ENCODE measurements at regions not wholly inside any gene's neighbourhood (a gene's known extent, or its start where the extent isn't known, plus 50 kb on each side); places are given as distances from the start of the nearest gene placed in this dataset.

DNA sequence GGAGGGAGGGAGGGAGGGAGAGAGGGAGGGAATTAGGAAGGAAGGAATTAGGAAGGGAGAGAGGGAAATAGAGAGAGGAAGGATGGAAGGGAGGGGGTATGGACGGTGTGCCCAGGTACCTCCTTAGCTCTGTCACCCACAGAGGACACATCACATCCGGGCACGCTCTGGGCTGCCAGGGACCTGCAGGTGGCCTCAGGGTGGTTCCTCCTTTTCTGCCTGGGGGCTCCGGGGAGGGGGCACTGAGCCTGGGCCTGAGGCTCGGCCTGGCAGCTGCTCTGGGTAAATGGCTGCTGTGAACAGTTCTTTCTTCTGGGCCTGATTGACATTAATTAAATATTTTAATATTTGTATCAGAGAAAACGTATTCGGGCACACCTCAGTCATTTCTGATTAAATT lies 733.5 kb downstream of the BRD1 start:
- CTCF ChIA-PET, result no interaction called here

DNA sequence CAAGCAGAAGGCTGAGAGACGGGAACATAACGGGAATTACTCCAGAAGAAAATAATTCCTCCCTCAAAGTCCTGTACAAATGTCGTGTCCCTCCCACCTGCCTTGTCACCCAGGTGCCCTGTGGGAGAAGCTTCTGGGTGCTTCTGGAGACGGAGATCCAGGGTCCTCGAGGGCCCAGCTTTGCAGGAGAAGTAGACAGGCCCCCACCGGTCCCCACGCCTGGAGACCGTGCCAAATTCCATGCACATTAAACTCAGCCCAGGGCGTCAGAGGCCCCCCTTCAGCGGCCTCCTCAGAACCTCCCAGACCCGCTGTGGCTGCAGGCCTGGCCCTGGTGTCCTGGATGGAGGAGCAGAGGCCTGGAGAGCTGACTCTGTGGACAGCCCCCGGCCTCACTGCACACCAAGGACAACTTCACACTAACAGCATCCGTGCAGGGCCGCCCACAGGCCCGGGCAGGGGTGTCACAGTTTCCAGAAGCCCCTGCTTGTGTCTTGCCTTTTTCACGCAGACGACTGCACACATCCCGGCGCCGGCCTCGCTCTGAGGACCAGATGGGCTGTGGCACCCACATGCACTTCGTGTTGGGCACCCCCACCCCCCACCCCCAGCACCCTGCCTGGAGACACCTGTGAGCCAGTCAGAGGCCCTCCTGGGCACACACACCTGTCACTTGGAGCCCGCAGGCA lies 734.3 kb downstream of the BRD1 start:
- Mint-ChIP-seq H3K4me3 (no peak overlapping the region), H3K27ac (no peak overlapping the region), H3K27me3 (ENCODE audit: low read depth) (no peaks in the 10 kb centered on the region), H3K9me3 (no peaks in the 10 kb centered on the region), H3K36me3 (ENCODE audit: low read depth) (no peaks in the 10 kb centered on the region), H3K4me1 (ENCODE audit: low read depth) (no peaks in the 10 kb centered on the region)
- CTCF ChIA-PET, result no interaction called here
- DNase-seq, result no peak
- intact Hi-C loops (cut with micrococcal nuclease), result no loop called here

More for the DNA sequence above, 733.5 kb downstream of the BRD1 start:
- no peak for DNase-seq
- H3K9me3 Mint-ChIP-seq, result no peaks in the 10 kb centered on the region
- H3K36me3 Mint-ChIP-seq (ENCODE audit: low read depth), result no peaks in the 10 kb centered on the region
- no peak overlapping the region for H3K27ac Mint-ChIP-seq
- intact Hi-C loops (cut with micrococcal nuclease), result no loop called here
- no peaks in the 10 kb centered on the region for H3K4me1 Mint-ChIP-seq (ENCODE audit: low read depth)
- no peak overlapping the region for H3K4me3 Mint-ChIP-seq
- no peaks in the 10 kb centered on the region for H3K27me3 Mint-ChIP-seq (ENCODE audit: low read depth)

DNA sequence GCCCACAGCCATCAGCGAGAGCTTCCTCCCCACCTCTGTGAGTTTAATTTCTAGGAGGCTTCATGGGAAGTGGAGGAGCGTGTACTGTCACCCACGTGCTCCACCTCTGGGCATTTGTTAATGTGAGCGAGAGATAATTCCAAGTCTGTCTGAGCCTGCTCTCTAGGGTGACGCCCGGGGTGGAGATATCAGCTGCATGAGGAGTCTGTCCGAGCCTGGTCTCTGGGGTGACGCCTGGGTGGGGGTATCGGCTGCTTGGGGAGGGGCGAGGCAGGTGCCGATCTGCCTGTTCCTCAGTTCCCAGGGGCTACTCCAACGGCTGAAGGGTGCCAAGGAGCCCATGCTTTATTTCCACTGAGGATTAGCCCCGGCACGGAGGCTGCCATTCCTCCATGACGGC lies 735.0 kb downstream of the BRD1 start:
- Mint-ChIP-seq H3K36me3 (ENCODE audit: low read depth) (no peaks in the 10 kb centered on the region), H3K4me3 (no peak overlapping the region), H3K4me1 (ENCODE audit: low read depth) (no peaks in the 10 kb centered on the region), H3K9me3 (no peaks in the 10 kb centered on the region), H3K27me3 (ENCODE audit: low read depth) (peaks cover 2% of the 10 kb centered on the region), H3K27ac (no peak overlapping the region)
- CTCF ChIA-PET, result no interaction called here
- intact Hi-C loops (cut with micrococcal nuclease), result no loop called here
- no peak for DNase-seq

DNA sequence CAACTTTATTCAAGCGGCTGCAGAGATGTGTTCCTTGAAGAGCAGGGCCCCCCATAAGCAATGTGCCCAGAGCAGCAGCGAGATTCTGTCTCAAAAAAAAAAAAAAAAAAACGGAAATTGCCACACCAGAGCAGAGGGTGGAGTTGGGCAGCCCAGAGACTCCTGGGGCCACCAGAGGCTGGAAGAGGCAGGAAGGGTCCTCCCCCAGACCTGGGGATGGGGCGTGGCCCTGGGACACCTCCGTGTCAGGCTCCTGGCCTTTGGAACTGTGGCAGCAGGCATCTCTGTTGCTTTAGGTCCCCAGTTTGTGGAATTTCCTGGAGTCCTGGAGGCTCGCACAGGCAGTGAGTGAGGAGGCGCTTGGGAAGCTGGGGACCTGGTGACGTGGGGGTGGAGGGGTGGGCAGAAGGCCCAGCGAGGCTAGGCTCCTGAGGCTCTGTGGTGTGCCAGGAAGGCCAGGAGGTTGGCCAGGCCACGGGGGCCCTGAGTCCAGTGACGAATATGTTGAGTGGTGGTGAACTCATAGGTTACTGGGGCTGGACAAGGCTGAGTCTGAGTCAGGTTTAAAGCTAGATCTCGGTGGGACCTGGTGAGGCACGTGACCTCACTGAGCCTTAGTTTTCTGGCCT lies 735.6 kb downstream of the BRD1 start:
- CTCF ChIA-PET, result no interaction called here
- H3K27ac Mint-ChIP-seq, result no peak overlapping the region
- H3K4me1 Mint-ChIP-seq (ENCODE audit: low read depth), result no peaks in the 10 kb centered on the region
- intact Hi-C loops (cut with micrococcal nuclease), result no loop called here
- no peak for DNase-seq
- peaks cover 2% of the 10 kb centered on the region for H3K27me3 Mint-ChIP-seq (ENCODE audit: low read depth)
- no peaks in the 10 kb centered on the region for H3K9me3 Mint-ChIP-seq
- no peak overlapping the region for H3K4me3 Mint-ChIP-seq
- H3K36me3 Mint-ChIP-seq (ENCODE audit: low read depth), result no peaks in the 10 kb centered on the region

DNA sequence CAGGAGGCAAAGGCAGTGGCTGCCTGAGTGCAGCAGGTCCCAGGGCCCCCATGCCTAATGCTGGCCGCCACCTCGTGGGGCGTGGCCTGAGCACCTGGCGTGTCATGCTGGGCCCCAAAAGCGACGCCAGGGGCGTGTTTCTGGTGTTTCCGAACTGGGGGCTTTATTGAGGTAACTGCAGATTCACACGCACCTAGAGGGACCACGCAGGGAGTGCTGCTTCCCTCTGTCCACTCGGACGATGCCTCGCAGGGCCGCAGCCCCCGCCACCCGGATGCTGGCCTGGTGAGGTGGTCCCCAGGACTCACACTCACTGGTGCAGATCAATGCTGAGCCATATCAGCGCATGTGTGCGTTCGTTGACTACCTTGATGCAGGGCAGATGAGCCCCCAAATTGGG lies 736.2 kb downstream of the BRD1 start:
- Mint-ChIP-seq H3K27ac (no peak overlapping the region), H3K4me3 (no peak overlapping the region), H3K27me3 (ENCODE audit: low read depth) (peaks cover 2% of the 10 kb centered on the region), H3K36me3 (ENCODE audit: low read depth) (no peaks in the 10 kb centered on the region), H3K9me3 (no peaks in the 10 kb centered on the region), H3K4me1 (ENCODE audit: low read depth) (no peaks in the 10 kb centered on the region)
- intact Hi-C loops (cut with micrococcal nuclease), result no loop called here
- CTCF ChIA-PET, result no interaction called here
- DNase-seq, result no peak

DNA sequence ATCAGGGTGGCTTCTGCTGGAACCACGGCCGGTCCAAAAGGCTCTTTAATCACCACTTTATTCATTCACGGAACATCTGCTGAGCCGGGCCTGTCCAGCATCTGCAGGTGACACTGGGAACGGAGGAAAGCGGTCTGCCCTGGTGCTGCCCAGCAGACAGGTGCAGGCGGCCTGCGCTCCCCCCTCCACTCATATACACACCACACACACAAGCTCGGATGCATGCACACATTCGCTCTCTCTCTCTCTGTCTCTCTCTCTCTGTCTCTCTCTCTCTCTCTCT lies 736.9 kb downstream of the BRD1 start:
- CTCF ChIA-PET, result no interaction called here
- H3K9me3 Mint-ChIP-seq, result no peaks in the 10 kb centered on the region
- no peak overlapping the region for H3K27ac Mint-ChIP-seq
- H3K27me3 Mint-ChIP-seq (ENCODE audit: low read depth), result peaks cover 4% of the 10 kb centered on the region
- intact Hi-C loops (cut with micrococcal nuclease), result no loop called here
- H3K36me3 Mint-ChIP-seq (ENCODE audit: low read depth), result no peaks in the 10 kb centered on the region
- no peak overlapping the region for H3K4me3 Mint-ChIP-seq
- DNase-seq, result no peak
- H3K4me1 Mint-ChIP-seq (ENCODE audit: low read depth), result no peaks in the 10 kb centered on the region

DNA sequence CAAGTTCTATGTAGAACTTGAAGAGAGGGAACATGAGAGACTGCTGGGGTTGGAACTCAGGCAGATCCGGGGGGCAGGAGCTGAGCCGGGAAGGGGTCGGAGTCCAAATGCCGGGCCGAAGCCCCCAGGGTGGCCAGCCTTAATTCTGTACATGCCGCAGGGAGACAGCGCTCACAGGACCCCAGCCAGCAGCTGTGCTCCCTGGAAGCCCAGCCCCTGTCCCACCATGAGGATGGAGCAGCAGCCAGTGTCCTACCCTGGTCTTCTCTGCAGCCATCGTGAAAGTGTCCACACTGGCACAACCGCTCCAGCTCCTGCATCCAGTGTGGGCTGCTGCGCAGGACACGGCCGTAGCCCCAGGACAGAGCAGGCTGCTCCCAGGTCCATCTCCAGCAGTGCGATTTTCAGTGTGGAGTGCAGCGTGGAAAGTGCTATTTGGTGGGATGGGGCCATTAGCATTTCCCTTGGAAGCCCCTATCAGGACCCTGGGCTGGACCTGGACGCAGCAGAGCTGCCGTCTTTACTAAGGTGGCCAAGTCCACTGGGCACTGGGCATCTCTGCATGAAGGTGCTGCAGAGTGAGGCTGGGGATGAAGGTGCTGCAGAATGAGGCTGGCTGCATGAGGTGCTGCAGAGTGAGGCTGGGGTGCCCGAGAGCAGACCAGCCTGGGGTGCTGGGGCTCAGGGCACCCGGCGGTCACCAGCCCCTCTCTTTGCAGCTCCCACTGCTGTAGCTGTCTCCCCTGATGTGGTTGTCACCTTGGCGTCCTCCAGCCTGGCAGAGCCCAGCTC lies 737.4 kb downstream of the BRD1 start:
- Mint-ChIP-seq H3K4me3 (no peak overlapping the region), H3K4me1 (ENCODE audit: low read depth) (no peaks in the 10 kb centered on the region), H3K9me3 (no peaks in the 10 kb centered on the region), H3K36me3 (ENCODE audit: low read depth) (no peaks in the 10 kb centered on the region), H3K27ac (no peak overlapping the region), H3K27me3 (ENCODE audit: low read depth) (peaks cover 4% of the 10 kb centered on the region)
- CTCF ChIA-PET, result no interaction called here
- intact Hi-C loops (cut with micrococcal nuclease), result no loop called here
- DNase-seq, result no peak

DNA sequence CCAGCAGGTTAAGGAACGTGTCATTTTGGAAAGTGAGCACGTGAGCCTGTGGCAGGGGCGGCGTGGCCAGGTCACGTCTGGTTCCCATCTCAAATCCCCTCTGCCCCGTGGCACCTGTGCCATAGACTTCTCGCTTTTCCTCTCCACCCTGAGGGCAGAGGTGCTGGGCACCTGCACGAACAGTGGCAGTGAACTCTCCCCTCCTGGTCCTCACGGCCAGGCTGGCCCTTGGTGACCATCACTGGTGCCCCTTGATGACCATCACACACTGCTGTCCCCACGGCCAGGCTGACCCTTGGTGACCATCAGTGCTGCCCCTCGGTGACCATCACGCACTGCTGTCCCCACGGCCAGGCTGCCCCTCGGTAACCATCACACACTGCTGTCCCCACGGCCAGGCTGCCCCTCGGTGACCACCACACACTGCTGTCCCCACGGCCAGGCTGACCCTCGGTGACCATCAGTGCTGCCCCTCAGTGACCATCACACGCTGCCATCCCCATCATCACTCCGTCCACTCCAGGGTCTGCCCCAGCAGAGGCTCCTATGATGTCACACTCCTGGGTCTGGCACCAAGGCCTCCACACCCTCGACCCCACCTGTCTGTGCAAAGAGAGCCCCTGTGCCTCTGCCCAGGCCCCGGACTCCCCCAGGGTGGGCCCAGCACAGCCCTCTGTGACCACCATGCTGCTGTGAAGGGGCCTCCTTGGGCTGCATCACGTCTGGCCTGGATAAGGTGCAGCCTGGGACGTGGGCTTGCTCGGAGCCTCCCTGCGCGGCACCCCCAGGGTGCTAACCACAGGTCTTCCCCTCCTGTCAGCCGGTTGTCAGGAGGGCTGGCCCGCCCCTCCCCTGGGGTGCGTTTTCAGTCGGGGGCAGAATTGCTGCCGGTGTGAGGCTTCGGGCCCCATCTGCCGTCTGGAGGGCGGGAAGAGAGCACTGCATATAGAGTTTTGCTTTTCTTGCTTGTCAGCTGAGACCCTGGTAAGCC lies 738.6 kb downstream of the BRD1 start:
- Mint-ChIP-seq H3K36me3 (ENCODE audit: low read depth) (no peaks in the 10 kb centered on the region), H3K9me3 (no peaks in the 10 kb centered on the region), H3K27ac (no peak overlapping the region), H3K4me3 (no peak overlapping the region), H3K4me1 (ENCODE audit: low read depth) (no peaks in the 10 kb centered on the region), H3K27me3 (ENCODE audit: low read depth) (peaks cover 4% of the 10 kb centered on the region)
- CTCF ChIA-PET, result no interaction called here
- DNase-seq, result no peak
- intact Hi-C loops (cut with micrococcal nuclease), result no loop called here

DNA sequence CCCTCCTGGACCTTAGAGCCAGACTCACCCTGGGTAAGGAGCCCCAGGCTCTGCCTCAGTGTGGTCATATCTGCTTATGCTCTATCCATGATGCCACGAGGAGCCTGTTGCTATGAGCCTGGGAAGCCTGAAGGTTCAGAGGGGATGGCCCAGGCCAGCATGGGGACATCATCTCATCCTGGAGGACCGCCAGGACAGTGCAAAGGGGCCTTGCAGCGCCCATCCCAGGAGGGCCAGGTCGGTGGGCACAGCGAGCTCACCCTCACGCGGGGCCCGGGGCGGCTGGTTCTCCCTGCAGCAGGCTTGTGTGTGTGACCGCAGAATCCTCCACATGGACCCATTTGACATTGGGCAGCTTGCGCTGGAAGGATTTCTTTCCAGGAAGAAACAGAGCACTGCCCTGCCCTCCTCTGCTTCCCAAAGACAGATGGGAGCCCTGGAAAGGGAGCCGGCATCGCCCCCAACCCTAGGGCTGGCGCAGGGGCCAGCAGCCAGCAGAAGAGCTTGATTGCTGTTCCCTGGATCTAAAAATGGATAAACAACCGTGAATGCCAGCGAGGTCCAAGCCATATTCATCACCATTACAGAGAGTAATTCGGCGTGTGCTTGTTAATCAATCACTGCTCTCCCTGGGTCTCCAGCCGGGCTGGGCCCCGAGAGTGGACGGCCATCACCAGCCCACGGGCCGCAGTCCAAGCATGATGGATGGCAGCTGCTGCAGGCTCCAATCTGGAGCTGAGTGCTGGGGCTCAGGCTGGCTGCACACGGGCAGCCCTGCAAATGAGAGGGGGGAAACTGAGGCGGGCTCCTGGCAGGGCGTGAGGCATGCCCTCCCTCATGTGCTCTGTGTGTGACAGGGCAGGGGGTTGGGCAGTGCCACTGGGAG lies 739.7 kb downstream of the BRD1 start:
- no peak overlapping the region for H3K27ac Mint-ChIP-seq
- peaks cover 4% of the 10 kb centered on the region for H3K27me3 Mint-ChIP-seq (ENCODE audit: low read depth)
- H3K4me3 Mint-ChIP-seq, result no peak overlapping the region
- no peak for DNase-seq
- CTCF ChIA-PET, result no interaction called here
- no peaks in the 10 kb centered on the region for H3K36me3 Mint-ChIP-seq (ENCODE audit: low read depth)
- no peaks in the 10 kb centered on the region for H3K4me1 Mint-ChIP-seq (ENCODE audit: low read depth)
- no peaks in the 10 kb centered on the region for H3K9me3 Mint-ChIP-seq
- intact Hi-C loops (cut with micrococcal nuclease), result no loop called here

DNA sequence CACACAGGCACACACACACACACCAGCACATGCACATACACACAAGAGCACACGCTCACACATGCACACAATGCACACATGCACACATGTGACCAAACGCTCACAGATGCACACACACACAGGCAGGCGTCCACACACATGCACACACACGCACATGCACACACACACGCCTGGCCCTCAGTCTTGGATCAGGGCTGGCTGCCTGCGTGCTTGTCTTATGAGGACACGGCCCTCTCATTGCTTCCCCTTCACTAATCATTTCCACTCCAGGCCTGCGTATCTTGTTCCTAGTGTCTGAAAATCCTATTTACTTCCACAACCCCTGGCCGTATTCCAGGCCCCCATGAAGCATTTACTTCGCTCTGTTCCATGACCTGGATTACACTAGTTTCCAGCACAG lies 740.5 kb downstream of the BRD1 start:
- CTCF ChIA-PET, result interaction anchor here (0.6 kb wide), 1 partner anchor 19 kb away, joined by 3 read pairs; no protein-coding TSS in a partner anchor
- H3K9me3 Mint-ChIP-seq, result no peaks in the 10 kb centered on the region
- H3K36me3 Mint-ChIP-seq (ENCODE audit: low read depth), result no peaks in the 10 kb centered on the region
- no peak for DNase-seq
- peaks cover 4% of the 10 kb centered on the region for H3K27me3 Mint-ChIP-seq (ENCODE audit: low read depth)
- no peak overlapping the region for H3K4me3 Mint-ChIP-seq
- intact Hi-C loops (cut with micrococcal nuclease), result no loop called here
- H3K27ac Mint-ChIP-seq, result no peak overlapping the region
- no peaks in the 10 kb centered on the region for H3K4me1 Mint-ChIP-seq (ENCODE audit: low read depth)

DNA sequence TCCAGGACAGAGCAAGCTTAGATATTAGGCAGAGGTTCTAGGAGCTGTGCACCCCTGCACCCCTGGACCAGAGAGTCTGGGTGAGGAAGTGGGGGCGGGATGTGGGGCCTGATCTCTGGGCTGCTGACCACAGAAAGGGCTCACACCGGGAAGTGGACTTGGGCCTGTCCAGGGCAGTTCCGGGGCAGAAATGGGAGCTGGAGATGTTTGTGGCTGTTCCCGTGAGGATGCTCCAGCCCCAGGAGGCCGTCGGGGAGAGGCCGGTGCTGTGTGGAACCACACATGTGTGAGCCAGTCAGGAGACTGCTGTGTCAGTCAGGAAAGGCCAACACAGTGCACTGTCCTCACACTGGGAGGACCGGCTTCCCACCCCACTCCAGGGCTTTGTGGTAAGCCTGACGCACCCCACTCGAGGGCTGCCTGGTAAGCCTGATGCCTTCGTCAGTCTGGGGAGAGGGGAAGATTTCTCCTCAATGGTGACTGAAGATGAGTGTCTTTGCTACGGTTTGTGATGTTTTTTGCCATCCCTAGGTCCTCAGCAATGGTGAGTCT lies 741.0 kb downstream of the BRD1 start:
- Mint-ChIP-seq H3K9me3 (no peaks in the 10 kb centered on the region), H3K4me3 (no peak overlapping the region), H3K4me1 (ENCODE audit: low read depth) (no peaks in the 10 kb centered on the region), H3K36me3 (ENCODE audit: low read depth) (no peaks in the 10 kb centered on the region), H3K27me3 (ENCODE audit: low read depth) (peaks cover 4% of the 10 kb centered on the region), H3K27ac (no peak overlapping the region)
- intact Hi-C loops (cut with micrococcal nuclease), result no loop called here
- DNase-seq, result no peak
- CTCF ChIA-PET, result interaction anchor here (0.6 kb wide), 1 partner anchor 18 kb away, joined by 3 read pairs; no protein-coding TSS in a partner anchor

All from activated naive CD4-positive, alpha-beta T cell treated with anti-CD3 and anti-CD28 coated beads for 36 hours (primary cell).